Loucy (cell line): ENCODE measurements at regions not wholly inside any gene's neighbourhood (a gene's known extent, or its start where the extent isn't known, plus 50 kb on each side); places are given as distances from the start of the nearest gene placed in this dataset.

Source experiments
- H2AFZ ChIP-seq: fragments of 200-600 bp; sonication (generic); 2 replicates; pipeline ENCODE4 v1.6.0; 2016; ENCODE audit warnings: antibody characterized with exemption, mild to moderate bottlenecking, low read length, moderate library complexity
- H3F3A ChIP-seq: fragments of 200-600 bp; 2 replicates; pipeline ENCODE4 v1.6.0; 2016; ENCODE audit warnings: antibody characterized with exemption, low read depth, mild to moderate bottlenecking
- H3K27me3 ChIP-seq: fragments of 200-600 bp; sonication (generic); 2 replicates; pipeline ENCODE4 v1.6.1; 2014; ENCODE audit warnings: low read length, mild to moderate bottlenecking; ENCODE audit not compliant: insufficient read depth, poor library complexity, severe bottlenecking
- H3K36me3 ChIP-seq: fragments of 200-600 bp; sonication (generic); 2 replicates; pipeline ENCODE4 v1.6.1; 2016; ENCODE audit warnings: low read length; ENCODE audit not compliant: insufficient read depth
- H3K4me1 ChIP-seq: fragments of 200-600 bp; sonication (generic); 2 replicates; pipeline ENCODE4 v1.5.1; 2014; ENCODE audit warnings: low read length, mild to moderate bottlenecking; ENCODE audit not compliant: insufficient read depth, poor library complexity, severe bottlenecking
- H3K4me2 ChIP-seq: fragments of 200-600 bp; sonication (generic); 2 replicates; pipeline ENCODE4 v1.6.0; 2014; ENCODE audit warnings: antibody characterized with exemption, low read length, low read depth, mild to moderate bottlenecking; ENCODE audit not compliant: poor library complexity, severe bottlenecking
- H3K4me3 ChIP-seq: fragments of 200-600 bp; sonication (generic); 2 replicates; pipeline ENCODE4 v1.5.1; 2014; ENCODE audit warnings: low read length, mild to moderate bottlenecking, mixed read lengths; ENCODE audit not compliant: poor library complexity, severe bottlenecking
- H3K79me2 ChIP-seq: fragments of 200-600 bp; sonication (generic); 2 replicates; pipeline ENCODE4 v1.6.1; 2014; ENCODE audit warnings: low read length; ENCODE audit not compliant: insufficient read depth
- H3K9ac ChIP-seq: fragments of 200-600 bp; sonication (generic); 2 replicates; pipeline ENCODE4 v1.6.0; 2014; ENCODE audit warnings: mild to moderate bottlenecking, low read depth, low read length, moderate library complexity; ENCODE audit not compliant: poor library complexity, severe bottlenecking
- H3K9me2 ChIP-seq: fragments of 200-600 bp; sonication (generic); replicated peaks from 2 replicates; pipeline ENCODE4 v1.6.1; 2016; ENCODE audit warnings: low read depth, low read length, mixed read lengths
- H3K9me3 ChIP-seq: fragments of 200-600 bp; sonication (generic); 2 replicates; pipeline ENCODE4 v1.6.1; 2014; ENCODE audit warnings: mild to moderate bottlenecking, antibody characterized with exemption, low read length, low read depth; ENCODE audit not compliant: insufficient read depth
- H4K20me1 ChIP-seq: fragments of 200-600 bp; sonication (generic); 2 replicates; pipeline ENCODE4 v1.6.0; 2014; ENCODE audit warnings: antibody characterized with exemption, low read length, mild to moderate bottlenecking; ENCODE audit not compliant: insufficient read depth, poor library complexity, severe bottlenecking
- EZH2phosphoT487 ChIP-seq: fragments of 200-600 bp; IDR thresholded peaks from 2 replicates; pipeline ENCODE4 v1.6.1; 2018; ENCODE audit warnings: antibody characterized with exemption, mild to moderate bottlenecking, moderate library complexity, borderline replicate concordance
- TF ChIP-seq, protein P1 (sequence below): fragments of 200-600 bp; sonication (generic); conservative IDR thresholded peaks from 2 replicates; pipeline ENCODE4 v1.5.1; 2014; ENCODE audit warnings: mild to moderate bottlenecking, antibody characterized with exemption, low read length

- no peaks in the 10 kb centered on the region for H3K79me2 ChIP-seq
- H3K9me2 ChIP-seq, result no peaks in the 10 kb centered on the region
- no peak overlapping the region for H2AFZ ChIP-seq
- H3K4me2 ChIP-seq, result no peak overlapping the region
- TF ChIP-seq, protein P1, sequence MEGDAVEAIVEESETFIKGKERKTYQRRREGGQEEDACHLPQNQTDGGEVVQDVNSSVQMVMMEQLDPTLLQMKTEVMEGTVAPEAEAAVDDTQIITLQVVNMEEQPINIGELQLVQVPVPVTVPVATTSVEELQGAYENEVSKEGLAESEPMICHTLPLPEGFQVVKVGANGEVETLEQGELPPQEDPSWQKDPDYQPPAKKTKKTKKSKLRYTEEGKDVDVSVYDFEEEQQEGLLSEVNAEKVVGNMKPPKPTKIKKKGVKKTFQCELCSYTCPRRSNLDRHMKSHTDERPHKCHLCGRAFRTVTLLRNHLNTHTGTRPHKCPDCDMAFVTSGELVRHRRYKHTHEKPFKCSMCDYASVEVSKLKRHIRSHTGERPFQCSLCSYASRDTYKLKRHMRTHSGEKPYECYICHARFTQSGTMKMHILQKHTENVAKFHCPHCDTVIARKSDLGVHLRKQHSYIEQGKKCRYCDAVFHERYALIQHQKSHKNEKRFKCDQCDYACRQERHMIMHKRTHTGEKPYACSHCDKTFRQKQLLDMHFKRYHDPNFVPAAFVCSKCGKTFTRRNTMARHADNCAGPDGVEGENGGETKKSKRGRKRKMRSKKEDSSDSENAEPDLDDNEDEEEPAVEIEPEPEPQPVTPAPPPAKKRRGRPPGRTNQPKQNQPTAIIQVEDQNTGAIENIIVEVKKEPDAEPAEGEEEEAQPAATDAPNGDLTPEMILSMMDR, result peak; percentile 17; the same call in 1 of the 2 replicates
- no peak for TF ChIP-seq EZH2phosphoT487
- no peaks in the 10 kb centered on the region for H3K27me3 ChIP-seq
- no peak overlapping the region for H3K4me3 ChIP-seq
- H3F3A ChIP-seq, result no peaks in the 10 kb centered on the region
- H4K20me1 ChIP-seq, result no peaks in the 10 kb centered on the region
- H3K36me3 ChIP-seq, result no peaks in the 10 kb centered on the region
- no peaks in the 10 kb centered on the region for H3K9me3 ChIP-seq
- H3K4me1 ChIP-seq, result peaks cover 5% of the 10 kb centered on the region
- no peak overlapping the region for H3K9ac ChIP-seq
Observed at GRCh38 chr12:124720004-124720680, 143.5 kb downstream of the SCARB1 start.

DNA sequence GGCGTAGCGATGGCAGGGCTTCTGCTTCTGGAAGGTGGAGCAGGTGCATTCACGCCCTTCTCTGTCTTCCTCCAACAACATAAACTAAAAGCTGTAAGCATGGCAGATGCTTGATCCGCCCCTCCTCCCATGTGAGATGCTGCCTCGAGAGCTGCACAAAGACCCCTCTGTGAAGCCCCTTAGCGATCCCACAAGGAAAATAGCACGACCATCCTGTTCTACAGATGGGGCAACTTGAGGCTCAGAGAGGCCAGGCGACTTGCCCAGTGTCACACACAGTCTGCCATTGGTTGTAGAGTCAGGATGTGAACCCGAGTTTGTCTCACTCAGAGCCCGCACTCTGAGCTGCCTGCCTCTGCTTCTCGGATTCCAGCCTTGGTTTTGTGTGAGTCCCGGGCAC, 144.4 kb downstream of the SCARB1 start:
- Histone ChIP-seq H3K79me2 (no peaks in the 10 kb centered on the region), H2AFZ (no peak overlapping the region), H3K36me3 (no peaks in the 10 kb centered on the region), H3K27me3 (no peaks in the 10 kb centered on the region), H3K4me2 (no peak overlapping the region), H3K9me3 (no peaks in the 10 kb centered on the region), H4K20me1 (no peaks in the 10 kb centered on the region), H3K4me3 (no peak overlapping the region), H3K9me2 (no peaks in the 10 kb centered on the region), H3F3A (no peaks in the 10 kb centered on the region), H3K4me1 (peaks cover 9% of the 10 kb centered on the region), H3K9ac (no peak overlapping the region)
- TF ChIP-seq, protein P1, result no peak
- TF ChIP-seq EZH2phosphoT487, result no peak

DNA sequence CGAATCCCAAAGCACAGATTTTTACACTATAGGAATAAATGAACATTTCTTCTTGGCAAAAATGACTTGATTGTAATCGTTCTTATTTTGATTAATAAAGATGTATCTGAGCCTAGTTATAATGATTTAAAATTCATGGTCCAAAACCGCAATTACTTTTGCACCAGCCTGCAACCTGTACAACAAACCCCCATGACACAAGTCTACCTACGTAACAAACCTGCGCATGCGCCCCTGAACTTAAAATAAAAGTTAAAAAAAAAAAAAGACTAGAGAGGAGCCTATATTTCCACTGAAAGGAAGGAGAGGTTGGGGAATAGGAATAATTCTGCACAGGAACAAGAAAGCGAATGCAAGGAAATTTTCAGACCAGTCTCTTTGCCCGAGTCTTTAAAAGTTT, 145.2 kb downstream of the SCARB1 start:
- H4K20me1 ChIP-seq, result no peaks in the 10 kb centered on the region
- no peaks in the 10 kb centered on the region for H3K9me3 ChIP-seq
- H3K4me3 ChIP-seq, result no peak overlapping the region
- no peaks in the 10 kb centered on the region for H3K27me3 ChIP-seq
- no peak overlapping the region for H2AFZ ChIP-seq
- H3F3A ChIP-seq, result no peaks in the 10 kb centered on the region
- no peak overlapping the region for H3K4me2 ChIP-seq
- H3K79me2 ChIP-seq, result no peaks in the 10 kb centered on the region
- H3K4me1 ChIP-seq, result peaks cover 16% of the 10 kb centered on the region
- H3K9ac ChIP-seq, result no peak overlapping the region
- no peaks in the 10 kb centered on the region for H3K9me2 ChIP-seq
- TF ChIP-seq, protein P1, result no peak
- TF ChIP-seq EZH2phosphoT487, result no peak
- H3K36me3 ChIP-seq, result no peaks in the 10 kb centered on the region
